GM23338 (cell line): ENCODE measurements at regions not wholly inside any gene's neighbourhood (a gene's known extent, or its start where the extent isn't known, plus 50 kb on each side); places are given as distances from the start of the nearest gene placed in this dataset.

Experiments
- ATAC-seq: fragments of 200-7000 bp; cut with Tn5 transposase; 3 replicates; pipeline ENCODE4 v1.9.1; 2020
- DNase-seq: peaks from one replicate; pipeline ENCODE4 v3.0.0-alpha.2; 2015; ENCODE audit warnings: low spot score
- H2AFZ ChIP-seq: fragments of 200-600 bp; sonication (generic); 2 replicates; pipeline ENCODE4 v1.8.0; 2016; ENCODE audit warnings: antibody characterized with exemption, mild to moderate bottlenecking, moderate library complexity
- H3F3A ChIP-seq: fragments of 200-600 bp; sonication (generic); replicated peaks from 2 replicates; pipeline ENCODE4 v1.8.0; 2017; ENCODE audit warnings: antibody characterized with exemption, mixed run types, low read depth
- H3K27ac ChIP-seq: fragments of 200-600 bp; sonication (generic); 2 replicates; pipeline ENCODE4 v1.6.1; 2016; ENCODE audit warnings: low read depth
- H3K27me3 ChIP-seq: fragments of 200-600 bp; sonication (generic); 2 replicates; pipeline ENCODE4 v1.8.0; 2016; ENCODE audit warnings: mild to moderate bottlenecking, mixed run types, moderate library complexity; ENCODE audit not compliant: insufficient read depth
- H3K36me3 ChIP-seq: fragments of 200-600 bp; sonication (generic); 2 replicates; pipeline ENCODE4 v1.8.0; 2016; ENCODE audit warnings: mild to moderate bottlenecking; ENCODE audit not compliant: insufficient read depth
- H3K4me1 ChIP-seq: fragments of 200-600 bp; sonication (generic); 2 replicates; pipeline ENCODE4 v1.8.0; 2016; ENCODE audit warnings: mild to moderate bottlenecking, moderate library complexity; ENCODE audit not compliant: insufficient read depth
- H3K4me2 ChIP-seq: fragments of 200-600 bp; sonication (generic); 2 replicates; pipeline ENCODE4 v1.7.1; 2017; ENCODE audit warnings: mixed run types
- H3K4me3 ChIP-seq: fragments of 200-600 bp; sonication (generic); 2 replicates; pipeline ENCODE4 v1.6.1; 2016; ENCODE audit warnings: mixed run types
- H3K79me2 ChIP-seq: fragments of 200-600 bp; sonication (generic); replicated peaks from 2 replicates; pipeline ENCODE4 v1.8.0; 2017; ENCODE audit warnings: mild to moderate bottlenecking; ENCODE audit not compliant: insufficient read depth
- H3K9me2 ChIP-seq: fragments of 200-600 bp; sonication (generic); 2 replicates; pipeline ENCODE4 v1.8.0; 2017; ENCODE audit not compliant: insufficient read depth
- H4K20me1 ChIP-seq: fragments of 200-600 bp; sonication (generic); replicated peaks from 2 replicates; pipeline ENCODE4 v1.8.0; 2017; ENCODE audit warnings: mild to moderate bottlenecking; ENCODE audit not compliant: insufficient read depth
- H3K27ac Mint-ChIP-seq: 2 replicates; pipeline ENCODE4 v1.8.0; 2020; ENCODE audit warnings: inconsistent platforms, mild to moderate bottlenecking, moderate library complexity, mixed read lengths
- H3K27me3 Mint-ChIP-seq: 3 replicates; pipeline ENCODE4 v1.8.0; 2022; ENCODE audit warnings: low read depth, mild to moderate bottlenecking, moderate library complexity, mixed read lengths, inconsistent platforms; ENCODE audit not compliant: insufficient read depth, poor library complexity
- H3K36me3 Mint-ChIP-seq: 3 replicates; pipeline ENCODE4 v1.8.0; 2021; ENCODE audit warnings: low read depth, mild to moderate bottlenecking, inconsistent platforms, moderate library complexity, mixed read lengths
- H3K4me1 Mint-ChIP-seq: 3 replicates; pipeline ENCODE4 v1.8.0; 2020; ENCODE audit warnings: mild to moderate bottlenecking, inconsistent platforms, mixed read lengths
- H3K4me3 Mint-ChIP-seq: 3 replicates; pipeline ENCODE4 v1.8.0; 2021; ENCODE audit warnings: moderate library complexity, mild to moderate bottlenecking, inconsistent platforms, mixed read lengths
- H3K9me3 Mint-ChIP-seq: 3 replicates; pipeline ENCODE4 v1.8.0; 2020; ENCODE audit warnings: moderate library complexity, mild to moderate bottlenecking, inconsistent platforms, mixed read lengths
- CREB1 ChIP-seq: fragments of 250-450 bp; sonication (Bioruptor Pico); IDR thresholded peaks from 2 replicates; pipeline ENCODE4 v1.5.0; 2020; ENCODE audit warnings: low read depth, mild to moderate bottlenecking, moderate library complexity
- ETS1 ChIP-seq: IDR thresholded peaks from 2 replicates; pipeline ENCODE4 v1.6.1; 2016; ENCODE audit warnings: antibody characterized with exemption
- EZH2 ChIP-seq: fragments of 200-600 bp; sonication (generic); IDR thresholded peaks from one replicate; pipeline ENCODE4 v1.8.0; 2017; ENCODE audit warnings: antibody characterized with exemption, mild to moderate bottlenecking, low read depth; ENCODE audit not compliant: unreplicated experiment
- EZH2phosphoT487 ChIP-seq: fragments of 200-600 bp; sonication (generic); IDR thresholded peaks from one replicate; pipeline ENCODE4 v1.8.1; 2018; ENCODE audit warnings: antibody characterized with exemption; ENCODE audit not compliant: unreplicated experiment
- JUNB ChIP-seq: IDR thresholded peaks from one replicate; pipeline ENCODE4 v1.6.1; 2016; ENCODE audit warnings: antibody characterized with exemption; ENCODE audit not compliant: unreplicated experiment
- NANOG ChIP-seq: IDR thresholded peaks from 2 replicates; pipeline ENCODE4 v1.6.1; 2016; ENCODE audit warnings: antibody characterized with exemption, borderline replicate concordance
- POLR2AphosphoS5 ChIP-seq: IDR thresholded peaks from 2 replicates; pipeline ENCODE4 v1.6.1; 2016; ENCODE audit warnings: antibody characterized with exemption, low read depth
- REST ChIP-seq: IDR thresholded peaks from one replicate; pipeline ENCODE4 v1.6.1; 2018; ENCODE audit warnings: antibody characterized with exemption; ENCODE audit not compliant: unreplicated experiment
- STAT1 ChIP-seq: IDR thresholded peaks from one replicate; pipeline ENCODE4 v1.6.1; 2016; ENCODE audit warnings: antibody characterized with exemption; ENCODE audit not compliant: unreplicated experiment
- ZNF114 ChIP-seq: fragments of 250-450 bp; sonication (Bioruptor Pico); IDR thresholded peaks from 2 replicates; pipeline ENCODE4 v1.5.0; 2020; ENCODE audit warnings: mild to moderate bottlenecking, moderate library complexity
- ZNF331 ChIP-seq: fragments of 250-450 bp; sonication (Bioruptor Pico); IDR thresholded peaks from 2 replicates; pipeline ENCODE4 v1.5.0; 2020; ENCODE audit warnings: low read depth, mild to moderate bottlenecking, moderate library complexity
- ZNF462 ChIP-seq: fragments of 250-450 bp; sonication (Bioruptor Pico); IDR thresholded peaks from 2 replicates; pipeline ENCODE4 v1.5.0; 2020; ENCODE audit warnings: mild to moderate bottlenecking, moderate library complexity
- TF ChIP-seq, protein P1 (sequence below), 2 experiments: fragments of 200-600 bp in 1 of 2; sonication (generic) in 1 of 2; conservative IDR thresholded peaks; 2 replicates each; pipeline versions ENCODE4 v1.5.1 to v1.6.1; 2016 to 2017; ENCODE audit warnings: antibody characterized with exemption in 2 of 2, low read depth in 2 of 2, mild to moderate bottlenecking in 2 of 2, moderate library complexity in 1 of 2

GRCh38 chrX:11968991-11969390, 169.3 kb upstream of the FRMPD4 start:
- Mint-ChIP-seq H3K27me3 (no peaks in the 10 kb centered on the region), H3K4me3 (no peak overlapping the region), H3K27ac (no peak overlapping the region), H3K4me1 (no peaks in the 10 kb centered on the region), H3K9me3 (no peaks in the 10 kb centered on the region), H3K36me3 (no peaks in the 10 kb centered on the region)
- no peak for TF ChIP-seq CREB1 (CRISPR knock-in tag)
- TF ChIP-seq EZH2phosphoT487, result no peak
- no peak for TF ChIP-seq ZNF114 (CRISPR knock-in tag)
- no peak for TF ChIP-seq ETS1
- no peak for TF ChIP-seq POLR2AphosphoS5
- TF ChIP-seq REST, result no peak
- no peak for TF ChIP-seq STAT1
- TF ChIP-seq JUNB, result no peak
- TF ChIP-seq EZH2, result no peak
- TF ChIP-seq ZNF331 (CRISPR knock-in tag), result no peak
- TF ChIP-seq NANOG, result no peak
- TF ChIP-seq ZNF462 (CRISPR knock-in tag), result no peak
- TF ChIP-seq, protein P1, sequence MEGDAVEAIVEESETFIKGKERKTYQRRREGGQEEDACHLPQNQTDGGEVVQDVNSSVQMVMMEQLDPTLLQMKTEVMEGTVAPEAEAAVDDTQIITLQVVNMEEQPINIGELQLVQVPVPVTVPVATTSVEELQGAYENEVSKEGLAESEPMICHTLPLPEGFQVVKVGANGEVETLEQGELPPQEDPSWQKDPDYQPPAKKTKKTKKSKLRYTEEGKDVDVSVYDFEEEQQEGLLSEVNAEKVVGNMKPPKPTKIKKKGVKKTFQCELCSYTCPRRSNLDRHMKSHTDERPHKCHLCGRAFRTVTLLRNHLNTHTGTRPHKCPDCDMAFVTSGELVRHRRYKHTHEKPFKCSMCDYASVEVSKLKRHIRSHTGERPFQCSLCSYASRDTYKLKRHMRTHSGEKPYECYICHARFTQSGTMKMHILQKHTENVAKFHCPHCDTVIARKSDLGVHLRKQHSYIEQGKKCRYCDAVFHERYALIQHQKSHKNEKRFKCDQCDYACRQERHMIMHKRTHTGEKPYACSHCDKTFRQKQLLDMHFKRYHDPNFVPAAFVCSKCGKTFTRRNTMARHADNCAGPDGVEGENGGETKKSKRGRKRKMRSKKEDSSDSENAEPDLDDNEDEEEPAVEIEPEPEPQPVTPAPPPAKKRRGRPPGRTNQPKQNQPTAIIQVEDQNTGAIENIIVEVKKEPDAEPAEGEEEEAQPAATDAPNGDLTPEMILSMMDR (conservative IDR thresholded peaks at IDR 0.05; ENCODE audit: low read depth in 2 of 2), result no peak
- H4K20me1 ChIP-seq, result no peaks in the 10 kb centered on the region
- H3K4me1 ChIP-seq, result no peaks in the 10 kb centered on the region
- no peaks in the 10 kb centered on the region for H3K36me3 ChIP-seq
- H3K27me3 ChIP-seq, result no peaks in the 10 kb centered on the region
- no peaks in the 10 kb centered on the region for H3K79me2 ChIP-seq
- no peaks in the 10 kb centered on the region for H3F3A ChIP-seq
- DNase-seq (no peak), ATAC-seq (no peak)
- no peak overlapping the region for H3K4me3 ChIP-seq
- H3K4me2 ChIP-seq, result no peak overlapping the region
- no peak overlapping the region for H3K27ac ChIP-seq
- no peaks in the 10 kb centered on the region for H3K9me2 ChIP-seq
- H2AFZ ChIP-seq, result no peak overlapping the region
